GM20000 (cell line): ENCODE measurements at regions not wholly inside any gene's neighbourhood (a gene's known extent, or its start where the extent isn't known, plus 50 kb on each side); places are given as distances from the start of the nearest gene placed in this dataset.

Experiments used
- DNase-seq: peaks from one replicate; pipeline ENCODE4 v3.0.0; 2012; ENCODE audit warnings: low spot score
- CTCF ChIP-seq: IDR thresholded peaks from 2 replicates; pipeline ENCODE4 v1.5.1; 2012; ENCODE audit warnings: mild to moderate bottlenecking, control low read depth; ENCODE audit errors: extremely low read depth, missing control alignments

GRCh38 chr4:66062921-66063320 is 392.6 kb upstream of the EPHA5 start:
- no peak for TF ChIP-seq CTCF
- no peak for DNase-seq

GRCh38 chr4:66062044-66062443 is 391.8 kb upstream of the EPHA5 start:
- no peak for DNase-seq
- no peak for TF ChIP-seq CTCF

GRCh38 chr4:66059556-66059955 is 389.3 kb upstream of the EPHA5 start:
- no peak for DNase-seq

GRCh38 chr4:66059136-66059535 is 388.8 kb upstream of the EPHA5 start:
- no peak for TF ChIP-seq CTCF
- DNase-seq: no peak

More at GRCh38 chr4:66059556-66059955, 389.3 kb upstream of the EPHA5 start:
- TF ChIP-seq CTCF: no peak

- TF ChIP-seq CTCF: no peak
- no peak for DNase-seq
Observed at GRCh38 chr4:66055999-66056398, 385.7 kb upstream of the EPHA5 start.

- DNase-seq: no peak
- TF ChIP-seq CTCF: no peak
Observed at GRCh38 chr4:66052426-66052825, 382.1 kb upstream of the EPHA5 start.

- DNase-seq: no peak
- no peak for TF ChIP-seq CTCF
Observed at GRCh38 chr4:66048861-66049260, 378.6 kb upstream of the EPHA5 start.

- no peak for TF ChIP-seq CTCF
- DNase-seq: no peak
Observed at GRCh38 chr4:66045913-66046312, 375.6 kb upstream of the EPHA5 start.
